ENCODE measurements at regions not wholly inside any gene's neighbourhood (a gene's known extent, or its start where the extent isn't known, plus 50 kb on each side); places are given as distances from the start of the nearest gene placed in this dataset.

DNA sequence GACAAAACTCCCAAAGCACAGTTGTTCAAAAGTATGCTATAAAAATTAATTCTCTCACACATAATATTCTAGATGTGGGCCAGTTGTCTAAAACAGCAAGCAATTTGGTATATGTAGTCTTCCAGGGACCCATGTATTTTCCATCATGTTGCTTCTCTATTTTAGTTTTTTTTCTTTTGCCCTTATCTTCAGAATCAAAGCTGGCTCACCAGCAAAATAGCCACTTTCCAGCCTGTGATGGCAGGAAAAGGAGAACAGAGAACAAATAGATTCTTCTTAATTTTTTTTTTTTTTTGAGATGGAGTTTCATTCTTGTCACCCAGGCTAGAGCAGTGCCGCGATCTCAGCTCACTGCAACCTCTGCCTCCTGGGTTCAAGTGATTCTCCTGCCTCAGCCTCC lies 680.8 kb upstream of the TENM3 start:
- no peak overlapping the region for H3K4me2 ChIP-seq (ENCODE audit: low read depth, low read length, poor library complexity, severe bottlenecking)
- H3K36me3 ChIP-seq (ENCODE audit: insufficient read depth, low read length): no peaks in the 10 kb centered on the region
- H3K79me2 ChIP-seq (ENCODE audit: low read length): no peaks in the 10 kb centered on the region

DNA sequence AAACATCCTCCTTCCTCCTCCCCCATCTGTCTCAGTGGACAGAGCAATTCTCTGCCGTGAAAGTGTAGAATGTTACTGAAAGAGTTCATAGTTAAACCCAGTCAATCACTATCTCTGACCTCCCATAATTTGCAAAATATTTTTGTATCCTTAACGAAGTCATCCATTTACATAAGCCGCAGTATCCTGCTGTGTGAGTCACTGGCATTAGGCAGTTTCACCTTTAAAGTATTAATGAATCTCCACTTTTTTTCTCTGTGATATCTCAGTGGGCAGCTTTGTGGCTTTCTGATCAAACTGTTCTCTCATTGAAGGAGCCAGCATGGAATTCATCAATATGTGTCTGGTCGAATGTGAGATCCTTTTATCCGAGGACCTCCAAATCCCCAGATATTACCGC lies 678.6 kb upstream of the TENM3 start:
- no peak for DNase-seq
- no peak overlapping the region for H3K4me2 ChIP-seq (ENCODE audit: low read depth, low read length, poor library complexity, severe bottlenecking)
- H3K4me3 ChIP-seq (ENCODE audit: low read length): no peak overlapping the region
- no peaks in the 10 kb centered on the region for H3K27me3 ChIP-seq (ENCODE audit: low read length)
- H3K36me3 ChIP-seq (ENCODE audit: insufficient read depth, low read length): no peaks in the 10 kb centered on the region
- no peaks in the 10 kb centered on the region for H3K4me1 ChIP-seq (ENCODE audit: low read length)
- no peaks in the 10 kb centered on the region for H4K20me1 ChIP-seq (ENCODE audit: insufficient read depth, low read depth, low read length)
- H3K27ac ChIP-seq (ENCODE audit: low read length): no peak overlapping the region
- H2AFZ ChIP-seq (ENCODE audit: low read length): no peak overlapping the region
- no peaks in the 10 kb centered on the region for H3K9me2 ChIP-seq (replicated peaks; ENCODE audit: insufficient read depth, low read length)
- no peak overlapping the region for H3K9ac ChIP-seq (ENCODE audit: low read length)
- no peaks in the 10 kb centered on the region for H3K79me2 ChIP-seq (ENCODE audit: low read length)
- H3K9me3 ChIP-seq (ENCODE audit: low read length): no peaks in the 10 kb centered on the region

More for the DNA sequence above, 680.8 kb upstream of the TENM3 start:
- Histone ChIP-seq H3K27me3 (ENCODE audit: low read length) (no peaks in the 10 kb centered on the region), H3K9me3 (ENCODE audit: low read length) (no peaks in the 10 kb centered on the region), H3K4me1 (ENCODE audit: low read length) (no peaks in the 10 kb centered on the region), H3K27ac (ENCODE audit: low read length) (no peak overlapping the region), H3K4me3 (ENCODE audit: low read length) (no peak overlapping the region), H3K9ac (ENCODE audit: low read length) (no peak overlapping the region), H3K9me2 (replicated peaks; ENCODE audit: insufficient read depth, low read length) (no peaks in the 10 kb centered on the region; the same call in 1 of the 2 replicates), H4K20me1 (ENCODE audit: insufficient read depth, low read depth, low read length) (no peaks in the 10 kb centered on the region), H2AFZ (ENCODE audit: low read length) (no peak overlapping the region)
- no peak for DNase-seq

DNA sequence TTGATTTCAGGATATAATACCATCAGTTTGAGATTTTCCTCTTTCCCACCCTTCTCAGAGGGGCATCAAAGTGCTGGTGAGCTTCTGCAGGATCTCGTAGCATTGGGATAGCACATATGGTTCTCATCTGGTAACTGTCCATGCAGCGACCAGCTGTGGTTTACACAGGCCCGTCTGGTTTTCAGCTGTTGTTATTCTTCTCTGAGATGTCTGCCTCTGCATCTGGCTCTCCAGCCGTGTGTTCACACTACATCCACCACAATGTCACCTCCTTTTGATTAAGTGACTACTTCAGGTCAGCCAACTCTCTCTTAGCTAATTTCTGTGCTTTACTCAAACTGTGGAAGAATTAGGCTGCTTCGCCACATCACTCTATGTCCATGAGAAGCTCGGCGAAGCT lies 676.7 kb upstream of the TENM3 start:
- Histone ChIP-seq H3K36me3 (ENCODE audit: insufficient read depth, low read length) (no peaks in the 10 kb centered on the region), H3K4me1 (ENCODE audit: low read length) (no peaks in the 10 kb centered on the region), H4K20me1 (ENCODE audit: insufficient read depth, low read depth, low read length) (no peaks in the 10 kb centered on the region), H3K9ac (ENCODE audit: low read length) (no peak overlapping the region), H3K79me2 (ENCODE audit: low read length) (no peaks in the 10 kb centered on the region), H2AFZ (ENCODE audit: low read length) (no peak overlapping the region), H3K9me3 (ENCODE audit: low read length) (no peaks in the 10 kb centered on the region), H3K27me3 (ENCODE audit: low read length) (no peaks in the 10 kb centered on the region), H3K27ac (ENCODE audit: low read length) (no peak overlapping the region), H3K4me3 (ENCODE audit: low read length) (no peak overlapping the region), H3K9me2 (replicated peaks; ENCODE audit: insufficient read depth, low read length) (no peaks in the 10 kb centered on the region), H3K4me2 (ENCODE audit: low read depth, low read length, poor library complexity, severe bottlenecking) (no peak overlapping the region)
- no peak for DNase-seq

DNA sequence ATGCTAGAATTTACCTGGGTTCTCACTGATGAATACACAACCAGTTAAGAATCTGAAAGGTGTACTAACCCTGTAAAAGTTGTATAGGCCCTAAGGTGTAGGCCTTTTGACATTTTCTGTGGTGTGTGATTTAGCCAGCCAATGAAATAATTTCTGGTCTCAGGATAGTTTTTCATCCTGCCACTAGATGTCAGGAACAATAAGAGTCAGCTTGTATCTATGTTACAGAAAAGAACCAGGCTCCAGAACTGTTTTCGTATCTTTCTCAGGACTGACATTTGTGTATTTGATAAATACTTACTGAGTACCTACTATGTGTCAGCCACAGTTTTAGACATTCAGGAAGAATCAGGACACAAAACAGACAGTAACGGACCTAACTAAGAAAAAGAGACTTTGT lies 673.6 kb upstream of the TENM3 start:
- no peak overlapping the region for H3K4me3 ChIP-seq (ENCODE audit: low read length)
- H3K27me3 ChIP-seq (ENCODE audit: low read length): no peaks in the 10 kb centered on the region
- H3K36me3 ChIP-seq (ENCODE audit: insufficient read depth, low read length): no peaks in the 10 kb centered on the region
- H3K4me1 ChIP-seq (ENCODE audit: low read length): no peaks in the 10 kb centered on the region
- H4K20me1 ChIP-seq (ENCODE audit: insufficient read depth, low read depth, low read length): no peaks in the 10 kb centered on the region
- no peak overlapping the region for H2AFZ ChIP-seq (ENCODE audit: low read length)
- no peaks in the 10 kb centered on the region for H3K9me3 ChIP-seq (ENCODE audit: low read length)
- H3K4me2 ChIP-seq (ENCODE audit: low read depth, low read length, poor library complexity, severe bottlenecking): no peak overlapping the region
- no peak overlapping the region for H3K9ac ChIP-seq (ENCODE audit: low read length)
- H3K27ac ChIP-seq (ENCODE audit: low read length): no peak overlapping the region
- H3K9me2 ChIP-seq (replicated peaks; ENCODE audit: insufficient read depth, low read length): no peaks in the 10 kb centered on the region
- H3K79me2 ChIP-seq (ENCODE audit: low read length): no peaks in the 10 kb centered on the region
- peak; percentile 47 for DNase-seq

DNA sequence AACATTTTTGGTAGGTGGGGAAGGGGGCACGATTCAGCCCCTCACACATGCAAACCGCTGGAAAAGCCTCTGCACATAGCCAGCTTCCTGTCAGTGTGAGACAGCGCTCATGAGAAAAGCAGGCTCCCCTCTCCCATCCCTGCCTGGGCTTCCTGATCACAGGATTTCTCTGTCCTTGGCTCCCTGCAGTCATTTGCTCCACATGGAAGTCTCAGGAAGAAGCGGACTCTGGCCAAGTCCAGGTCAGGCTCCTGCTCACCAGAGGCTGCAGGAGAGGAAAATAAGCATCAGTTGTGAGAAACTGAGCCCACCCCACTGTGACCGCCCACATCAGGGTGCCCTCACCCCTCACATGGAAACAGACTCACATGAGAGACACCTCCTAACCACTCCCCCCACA lies 664.3 kb upstream of the TENM3 start:
- H3K27ac ChIP-seq (ENCODE audit: low read length): no peak overlapping the region
- H2AFZ ChIP-seq (ENCODE audit: low read length): no peak overlapping the region
- DNase-seq: no peak
- H4K20me1 ChIP-seq (ENCODE audit: insufficient read depth, low read depth, low read length): no peaks in the 10 kb centered on the region
- H3K9ac ChIP-seq (ENCODE audit: low read length): no peak overlapping the region
- no peaks in the 10 kb centered on the region for H3K27me3 ChIP-seq (ENCODE audit: low read length)
- H3K79me2 ChIP-seq (ENCODE audit: low read length): no peaks in the 10 kb centered on the region
- H3K9me2 ChIP-seq (replicated peaks; ENCODE audit: insufficient read depth, low read length): no peaks in the 10 kb centered on the region
- no peaks in the 10 kb centered on the region for H3K36me3 ChIP-seq (ENCODE audit: insufficient read depth, low read length)
- no peak overlapping the region for H3K4me3 ChIP-seq (ENCODE audit: low read length)
- H3K4me1 ChIP-seq (ENCODE audit: low read length): no peaks in the 10 kb centered on the region
- no peak overlapping the region for H3K4me2 ChIP-seq (ENCODE audit: low read depth, low read length, poor library complexity, severe bottlenecking)
- no peaks in the 10 kb centered on the region for H3K9me3 ChIP-seq (ENCODE audit: low read length)

DNA sequence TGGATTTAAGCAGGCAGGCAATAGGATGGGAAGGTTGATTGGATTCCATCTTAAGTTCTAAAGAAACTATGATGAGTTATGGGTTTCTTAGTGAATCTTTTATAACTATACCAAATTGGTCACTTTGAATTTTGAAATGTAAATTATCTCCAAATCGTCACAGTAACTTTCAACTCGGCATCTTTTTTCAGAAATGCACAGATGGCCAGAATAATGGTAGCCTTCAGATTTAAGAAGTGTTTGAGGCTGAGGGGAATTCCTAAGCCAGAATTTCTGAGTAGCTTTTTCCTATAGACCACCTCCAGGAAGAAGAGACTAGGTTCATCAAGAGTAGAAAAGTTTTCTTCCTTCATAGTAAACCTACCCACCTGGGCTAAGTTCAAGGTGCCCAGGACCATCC lies 663.7 kb upstream of the TENM3 start:
- Histone ChIP-seq H2AFZ (ENCODE audit: low read length) (no peak overlapping the region), H3K36me3 (ENCODE audit: insufficient read depth, low read length) (no peaks in the 10 kb centered on the region), H3K9me2 (replicated peaks; ENCODE audit: insufficient read depth, low read length) (no peaks in the 10 kb centered on the region), H3K27ac (ENCODE audit: low read length) (no peak overlapping the region), H3K79me2 (ENCODE audit: low read length) (no peaks in the 10 kb centered on the region), H4K20me1 (ENCODE audit: insufficient read depth, low read depth, low read length) (no peaks in the 10 kb centered on the region), H3K9ac (ENCODE audit: low read length) (no peak overlapping the region), H3K4me3 (ENCODE audit: low read length) (no peak overlapping the region), H3K27me3 (ENCODE audit: low read length) (no peaks in the 10 kb centered on the region), H3K4me2 (ENCODE audit: low read depth, low read length, poor library complexity, severe bottlenecking) (no peak overlapping the region), H3K9me3 (ENCODE audit: low read length) (no peaks in the 10 kb centered on the region), H3K4me1 (ENCODE audit: low read length) (no peaks in the 10 kb centered on the region)
- DNase-seq: no peak

DNA sequence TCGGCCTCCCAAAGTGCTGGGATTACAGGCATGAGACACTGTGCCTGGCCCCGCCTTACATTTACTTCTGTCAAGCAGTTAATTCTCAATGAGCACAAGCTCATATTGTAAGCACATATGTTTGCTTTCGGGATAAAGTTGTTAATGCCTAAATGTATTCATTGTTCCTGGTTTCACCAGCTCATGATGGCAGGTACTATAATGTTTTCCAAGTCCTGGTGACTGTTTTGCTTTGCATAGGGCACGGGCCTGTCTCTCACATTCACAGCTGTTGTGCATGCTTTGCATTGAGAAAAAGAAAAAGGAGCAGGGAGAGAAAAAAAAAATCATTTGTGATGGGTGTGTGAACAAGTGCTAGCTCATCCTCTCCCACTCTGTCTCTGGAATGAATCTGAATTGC lies 661.2 kb upstream of the TENM3 start:
- no peaks in the 10 kb centered on the region for H3K9me3 ChIP-seq (ENCODE audit: low read length)
- H3K9me2 ChIP-seq (replicated peaks; ENCODE audit: insufficient read depth, low read length): no peaks in the 10 kb centered on the region
- no peak overlapping the region for H3K9ac ChIP-seq (ENCODE audit: low read length)
- no peaks in the 10 kb centered on the region for H3K4me1 ChIP-seq (ENCODE audit: low read length)
- no peak overlapping the region for H2AFZ ChIP-seq (ENCODE audit: low read length)
- H3K4me2 ChIP-seq (ENCODE audit: low read depth, low read length, poor library complexity, severe bottlenecking): no peak overlapping the region
- H3K4me3 ChIP-seq (ENCODE audit: low read length): no peak overlapping the region
- H3K27me3 ChIP-seq (ENCODE audit: low read length): no peaks in the 10 kb centered on the region
- H4K20me1 ChIP-seq (ENCODE audit: insufficient read depth, low read depth, low read length): no peaks in the 10 kb centered on the region
- no peaks in the 10 kb centered on the region for H3K79me2 ChIP-seq (ENCODE audit: low read length)
- no peak overlapping the region for H3K27ac ChIP-seq (ENCODE audit: low read length)
- no peak for DNase-seq
- H3K36me3 ChIP-seq (ENCODE audit: insufficient read depth, low read length): no peaks in the 10 kb centered on the region

DNA sequence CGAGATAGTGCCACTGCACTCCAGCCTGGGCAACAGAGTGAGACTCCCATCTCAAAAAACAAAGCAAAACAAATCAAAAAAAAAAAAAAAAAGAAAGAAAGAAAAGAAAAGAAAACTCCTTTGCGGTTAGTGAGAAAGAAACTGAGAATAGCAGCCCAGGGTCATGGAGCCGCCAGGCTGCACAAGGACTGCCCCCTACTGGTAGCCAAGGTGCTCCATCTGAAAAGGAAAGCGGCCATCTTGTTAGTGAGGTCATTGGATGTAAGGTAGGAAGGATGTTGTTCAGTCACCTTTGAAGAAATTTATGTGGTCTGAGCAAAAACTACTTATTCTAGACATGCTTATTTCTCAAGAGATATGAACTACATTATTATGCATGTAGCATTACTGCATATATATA lies 660.6 kb upstream of the TENM3 start:
- Histone ChIP-seq H3K27ac (ENCODE audit: low read length) (no peak overlapping the region), H3K4me3 (ENCODE audit: low read length) (no peak overlapping the region), H3K9me2 (replicated peaks; ENCODE audit: insufficient read depth, low read length) (no peaks in the 10 kb centered on the region), H3K36me3 (ENCODE audit: insufficient read depth, low read length) (no peaks in the 10 kb centered on the region), H3K79me2 (ENCODE audit: low read length) (no peaks in the 10 kb centered on the region), H3K27me3 (ENCODE audit: low read length) (no peaks in the 10 kb centered on the region), H3K4me2 (ENCODE audit: low read depth, low read length, poor library complexity, severe bottlenecking) (no peak overlapping the region), H3K9ac (ENCODE audit: low read length) (no peak overlapping the region), H4K20me1 (ENCODE audit: insufficient read depth, low read depth, low read length) (no peaks in the 10 kb centered on the region), H3K4me1 (ENCODE audit: low read length) (no peaks in the 10 kb centered on the region), H3K9me3 (ENCODE audit: low read length) (no peaks in the 10 kb centered on the region), H2AFZ (ENCODE audit: low read length) (no peak overlapping the region)
- no peak for DNase-seq

DNA sequence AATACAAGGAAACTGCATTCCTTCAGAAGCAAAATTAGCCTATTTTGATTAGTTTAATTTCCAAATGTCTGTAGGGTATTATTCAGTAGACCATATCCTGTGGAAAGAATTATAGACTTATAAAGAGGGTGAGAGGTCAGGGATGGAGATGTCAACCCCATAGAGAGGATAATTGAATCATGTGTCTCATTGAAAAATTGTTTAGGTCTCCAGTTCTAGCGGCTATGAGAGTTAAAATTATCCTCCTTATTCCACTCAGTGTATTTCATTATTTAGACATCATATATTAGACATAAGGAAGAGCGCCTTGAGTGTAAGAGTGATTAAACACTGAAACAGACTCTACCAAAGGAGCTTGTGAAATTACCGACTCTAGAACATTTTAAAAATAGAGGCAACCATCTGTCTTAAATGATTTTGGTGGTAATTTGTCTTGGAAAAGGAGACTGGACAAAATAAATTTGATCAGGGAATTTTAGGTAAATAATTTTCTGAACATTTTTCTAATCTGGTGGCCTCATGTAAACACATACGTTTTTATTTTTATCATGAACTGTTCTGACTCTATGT lies 654.4 kb upstream of the TENM3 start:
- H3K4me3 ChIP-seq (ENCODE audit: low read length): no peak overlapping the region
- no peak overlapping the region for H3K27ac ChIP-seq (ENCODE audit: low read length)
- no peak for DNase-seq
- no peaks in the 10 kb centered on the region for H3K4me1 ChIP-seq (ENCODE audit: low read length)
- no peaks in the 10 kb centered on the region for H3K36me3 ChIP-seq (ENCODE audit: insufficient read depth, low read length)
- H3K9me3 ChIP-seq (ENCODE audit: low read length): no peaks in the 10 kb centered on the region
- H4K20me1 ChIP-seq (ENCODE audit: insufficient read depth, low read depth, low read length): no peaks in the 10 kb centered on the region
- H3K9me2 ChIP-seq (replicated peaks; ENCODE audit: insufficient read depth, low read length): no peaks in the 10 kb centered on the region
- H3K79me2 ChIP-seq (ENCODE audit: low read length): no peaks in the 10 kb centered on the region
- no peak overlapping the region for H3K4me2 ChIP-seq (ENCODE audit: low read depth, low read length, poor library complexity, severe bottlenecking)
- H3K9ac ChIP-seq (ENCODE audit: low read length): no peak overlapping the region
- H3K27me3 ChIP-seq (ENCODE audit: low read length): no peaks in the 10 kb centered on the region
- no peak overlapping the region for H2AFZ ChIP-seq (ENCODE audit: low read length)
